ENCODE measurements at regions not wholly inside any gene's neighbourhood (a gene's known extent, or its start where the extent isn't known, plus 50 kb on each side); places are given as distances from the start of the nearest gene placed in this dataset.

DNA sequence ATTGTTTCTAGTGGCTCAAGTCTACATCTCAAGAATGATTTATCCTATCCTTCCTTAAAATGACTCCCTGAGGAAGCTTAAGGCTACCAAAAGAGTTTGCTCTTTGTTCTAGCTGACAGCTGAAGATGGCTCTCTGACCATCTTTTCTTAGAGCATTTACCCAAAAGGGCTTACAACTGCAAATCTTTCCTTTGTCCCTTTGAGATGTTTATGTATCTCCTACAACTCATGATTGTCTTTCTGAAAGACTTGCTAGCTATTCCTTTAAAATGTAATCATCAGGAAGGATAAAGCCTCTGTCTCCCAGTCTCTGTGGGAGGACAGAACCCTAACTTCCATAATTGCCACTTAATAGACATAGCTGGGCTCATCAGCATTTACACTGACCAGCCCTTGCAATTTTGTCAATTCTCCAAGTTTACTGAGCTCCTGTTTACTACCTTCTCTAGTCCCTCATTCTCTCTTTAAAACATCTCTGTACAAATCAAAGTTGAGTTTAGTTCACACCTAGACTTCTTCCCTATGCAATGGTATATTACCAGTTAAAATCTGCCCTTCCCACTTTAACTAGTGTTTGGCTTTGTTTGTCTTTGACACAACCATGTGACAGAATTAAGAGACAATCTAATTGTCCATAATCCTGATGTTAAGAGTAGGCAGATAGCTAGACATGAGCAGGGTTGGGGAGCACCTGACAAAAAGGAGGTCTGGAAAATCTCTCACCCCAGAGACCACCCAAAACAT, 188.2 kb downstream of the PTH2R start:
- TF ChIP-seq, protein P1, sequence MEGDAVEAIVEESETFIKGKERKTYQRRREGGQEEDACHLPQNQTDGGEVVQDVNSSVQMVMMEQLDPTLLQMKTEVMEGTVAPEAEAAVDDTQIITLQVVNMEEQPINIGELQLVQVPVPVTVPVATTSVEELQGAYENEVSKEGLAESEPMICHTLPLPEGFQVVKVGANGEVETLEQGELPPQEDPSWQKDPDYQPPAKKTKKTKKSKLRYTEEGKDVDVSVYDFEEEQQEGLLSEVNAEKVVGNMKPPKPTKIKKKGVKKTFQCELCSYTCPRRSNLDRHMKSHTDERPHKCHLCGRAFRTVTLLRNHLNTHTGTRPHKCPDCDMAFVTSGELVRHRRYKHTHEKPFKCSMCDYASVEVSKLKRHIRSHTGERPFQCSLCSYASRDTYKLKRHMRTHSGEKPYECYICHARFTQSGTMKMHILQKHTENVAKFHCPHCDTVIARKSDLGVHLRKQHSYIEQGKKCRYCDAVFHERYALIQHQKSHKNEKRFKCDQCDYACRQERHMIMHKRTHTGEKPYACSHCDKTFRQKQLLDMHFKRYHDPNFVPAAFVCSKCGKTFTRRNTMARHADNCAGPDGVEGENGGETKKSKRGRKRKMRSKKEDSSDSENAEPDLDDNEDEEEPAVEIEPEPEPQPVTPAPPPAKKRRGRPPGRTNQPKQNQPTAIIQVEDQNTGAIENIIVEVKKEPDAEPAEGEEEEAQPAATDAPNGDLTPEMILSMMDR (IDR thresholded peaks at IDR 0.05; ENCODE audit: poor library complexity, severe bottlenecking), result no peak
- no peak for TF ChIP-seq EP300 (conservative IDR thresholded peaks at IDR 0.05; ENCODE audit: poor library complexity, severe bottlenecking)
